ENCODE measurements at regions not wholly inside any gene's neighbourhood (a gene's known extent, or its start where the extent isn't known, plus 50 kb on each side); places are given as distances from the start of the nearest gene placed in this dataset.

DNA sequence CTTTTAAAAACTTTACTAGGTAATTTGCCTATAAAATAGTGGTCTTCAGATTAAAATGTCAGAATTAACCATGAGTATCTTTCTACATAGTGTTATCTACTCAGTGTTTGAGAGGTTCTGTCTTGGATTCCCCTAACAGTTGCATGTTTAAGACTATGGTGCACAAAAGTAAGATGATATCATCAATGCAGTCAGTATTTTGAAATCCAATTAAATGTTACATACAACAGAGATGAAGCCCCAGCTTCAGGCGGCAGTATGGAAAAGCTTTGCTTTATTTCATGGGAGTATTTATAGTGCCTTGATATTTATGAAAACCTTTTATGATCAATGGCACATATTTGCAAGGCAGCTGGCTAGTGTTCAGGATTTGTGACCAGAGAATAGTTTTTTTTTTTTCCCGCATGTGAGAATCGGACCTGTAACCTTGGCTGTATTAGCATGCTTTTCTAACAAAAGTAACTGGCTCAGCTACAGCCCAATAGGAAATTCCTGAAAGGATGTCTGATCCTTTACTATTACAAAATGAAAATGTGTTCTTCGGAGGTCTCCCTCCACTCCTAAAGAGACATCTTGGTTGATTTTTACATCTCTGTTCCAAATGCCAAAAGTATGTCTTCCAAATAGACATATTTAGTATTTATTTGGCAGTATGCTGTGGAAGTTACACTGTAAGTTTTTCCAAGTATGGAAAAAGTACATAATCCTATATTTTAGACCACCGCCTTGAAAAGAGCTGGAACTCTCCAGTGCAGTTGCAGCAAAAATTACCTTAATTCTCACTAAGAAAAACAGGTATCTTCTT, 319.3 kb upstream of the UBE2E3 start:
- DNase-seq: peak; percentile 89

GRCh38 chr2:180660207-180660606, 320.2 kb upstream of the UBE2E3 start:
- no peak for DNase-seq

DNA sequence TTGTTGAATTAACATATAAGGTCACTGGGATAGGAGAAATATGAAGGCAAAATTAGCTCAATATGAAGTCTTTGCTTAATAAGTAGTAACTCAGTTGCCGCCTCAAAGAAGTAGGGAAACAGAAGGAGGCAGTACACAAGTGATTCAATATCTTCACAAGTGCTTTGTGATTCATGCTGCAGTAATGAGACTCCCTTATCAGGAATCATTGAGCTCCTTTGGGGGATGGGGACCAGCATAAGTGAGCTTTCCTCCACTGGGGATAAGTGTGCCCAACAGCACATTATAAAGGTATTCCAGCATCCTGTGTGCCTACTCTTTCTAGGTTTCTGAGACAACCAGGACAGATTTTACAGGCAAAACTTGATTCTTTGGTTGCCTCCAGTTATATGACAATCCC, 323.4 kb upstream of the UBE2E3 start:
- no peak for DNase-seq

DNA sequence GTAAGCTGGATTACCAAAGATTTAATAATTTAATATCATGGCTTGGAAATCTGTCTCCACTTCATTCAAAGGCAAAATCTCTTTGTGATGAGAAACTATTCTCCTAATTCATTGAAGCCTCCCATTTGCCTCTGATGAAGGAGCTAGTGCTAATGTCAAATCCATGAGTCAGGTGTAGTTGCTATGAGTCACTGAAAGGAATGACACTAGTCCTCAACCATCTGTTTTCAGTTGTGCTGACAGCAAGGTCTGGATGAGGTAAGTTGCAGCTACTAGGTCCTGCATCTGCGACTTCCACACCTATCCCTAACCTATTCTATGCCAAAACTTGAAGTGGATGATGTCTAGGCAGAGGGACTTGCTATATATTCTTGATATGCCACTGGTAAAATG, 324.0 kb upstream of the UBE2E3 start:
- DNase-seq: no peak

- DNase-seq: no peak
These were observed 324.5 kb upstream of the UBE2E3 start for GRCh38 chr2:180655842-180656454.

GRCh38 chr2:180655393-180655792, 325.0 kb upstream of the UBE2E3 start:
- DNase-seq: no peak

- no peak for DNase-seq
These were observed 326.9 kb upstream of the UBE2E3 start for GRCh38 chr2:180653481-180653880.

GRCh38 chr2:180652794-180653193, 327.6 kb upstream of the UBE2E3 start:
- no peak for DNase-seq

DNA sequence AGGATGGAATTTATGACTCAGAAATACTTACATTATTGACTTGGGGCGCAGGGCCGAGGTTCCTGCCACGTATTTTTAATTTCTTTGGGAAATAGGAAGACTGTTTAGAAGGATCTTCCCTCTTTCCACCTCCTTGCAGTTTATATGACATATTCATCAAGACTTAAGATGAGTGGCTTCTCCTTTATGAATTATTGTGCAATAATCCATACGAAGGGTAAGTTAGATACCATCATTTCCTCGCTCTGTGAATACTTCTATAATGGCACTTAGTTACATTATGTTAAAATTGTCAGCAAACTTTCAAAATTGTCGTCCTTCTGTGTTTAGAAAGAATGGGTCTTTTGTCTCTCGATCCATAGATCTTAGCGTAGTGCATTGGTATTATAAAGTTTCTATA, 328.8 kb upstream of the UBE2E3 start:
- DNase-seq: no peak

- peak; percentile 66 for DNase-seq
These were observed 332.8 kb upstream of the UBE2E3 start for GRCh38 chr2:180647621-180648020.

DNA sequence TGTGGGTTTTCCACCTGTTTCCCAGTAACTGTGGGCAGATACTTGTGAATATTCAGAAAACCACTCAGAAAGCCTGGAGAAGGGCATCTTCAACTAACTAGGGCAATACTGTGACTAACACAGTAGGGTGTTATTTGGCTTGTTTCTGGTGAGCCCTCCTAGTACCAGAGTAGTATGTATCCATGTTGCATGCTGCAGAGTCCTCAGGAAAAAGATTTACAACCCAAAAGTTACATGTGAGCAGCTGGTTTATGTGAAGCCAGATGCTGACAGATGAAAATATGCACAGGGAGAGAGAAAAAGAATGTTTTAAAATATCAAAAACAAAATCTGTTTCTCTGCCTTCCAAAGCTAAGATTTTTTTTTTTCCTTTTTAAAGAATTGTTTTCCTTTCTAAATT, 333.2 kb upstream of the UBE2E3 start:
- DNase-seq: peak; percentile 30

GRCh38 chr2:180646756-180647155, 333.6 kb upstream of the UBE2E3 start:
- peak; percentile 34 for DNase-seq

GRCh38 chr2:180644709-180645108, 335.7 kb upstream of the UBE2E3 start:
- no peak for DNase-seq

DNA sequence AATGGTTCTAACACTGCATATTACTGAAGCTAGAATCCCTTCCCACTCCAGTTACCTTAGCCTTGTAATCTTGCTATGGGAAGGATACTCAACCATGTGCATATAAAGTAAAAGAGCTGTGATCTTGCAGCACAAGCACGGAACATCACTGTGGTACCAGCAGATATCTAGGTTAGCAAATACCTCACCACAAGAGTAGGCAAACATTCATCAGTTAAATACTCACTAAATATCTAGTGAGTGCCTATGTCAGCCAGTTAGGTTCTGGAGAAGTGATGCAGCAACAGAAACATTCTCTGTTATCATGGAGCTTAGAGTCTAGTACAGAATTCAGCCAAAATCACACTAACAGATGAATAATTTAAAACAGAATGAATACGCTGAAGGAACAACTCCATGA, 349.6 kb upstream of the UBE2E3 start:
- no peak for DNase-seq

DNA sequence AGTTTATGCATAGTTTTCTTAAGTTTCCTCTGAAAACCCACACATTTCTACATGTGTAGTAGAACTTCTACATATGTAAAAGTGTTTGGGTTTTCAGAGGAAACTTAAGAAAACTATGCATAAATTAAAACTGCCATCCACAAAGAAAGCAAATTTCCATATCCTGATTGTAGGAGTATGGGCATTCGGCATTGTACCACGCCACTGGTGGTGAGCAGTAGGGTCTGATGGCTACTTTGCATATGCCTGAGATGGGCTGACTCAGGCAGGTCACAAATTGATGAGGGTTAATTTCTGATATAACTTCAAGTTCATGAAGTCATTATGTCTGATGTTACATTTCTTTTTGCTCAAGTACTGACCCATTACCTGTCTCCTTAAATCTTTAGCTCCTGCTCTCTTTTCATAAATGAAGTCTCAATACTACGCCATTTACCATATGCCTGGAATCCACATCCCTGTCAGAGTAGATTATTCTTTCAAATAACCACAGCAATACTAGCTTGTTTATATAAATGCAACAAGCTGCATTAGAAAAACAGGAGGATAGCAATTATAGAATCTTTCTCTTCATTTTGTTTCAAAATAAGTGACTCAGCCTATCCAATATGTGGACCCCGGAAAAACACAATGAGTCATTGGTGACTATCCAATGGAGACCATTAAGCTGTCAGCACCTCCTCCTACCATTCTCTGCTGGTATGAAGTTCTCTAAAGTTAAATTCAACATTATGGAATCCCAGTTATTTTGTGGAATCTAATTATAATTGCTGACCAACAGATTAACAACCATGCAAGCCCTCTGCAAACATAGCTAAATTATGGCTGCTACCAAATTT, 355.2 kb upstream of the UBE2E3 start:
- DNase-seq: no peak

GRCh38 chr2:180621941-180622918, 358.2 kb upstream of the UBE2E3 start:
- no peak for DNase-seq

DNA sequence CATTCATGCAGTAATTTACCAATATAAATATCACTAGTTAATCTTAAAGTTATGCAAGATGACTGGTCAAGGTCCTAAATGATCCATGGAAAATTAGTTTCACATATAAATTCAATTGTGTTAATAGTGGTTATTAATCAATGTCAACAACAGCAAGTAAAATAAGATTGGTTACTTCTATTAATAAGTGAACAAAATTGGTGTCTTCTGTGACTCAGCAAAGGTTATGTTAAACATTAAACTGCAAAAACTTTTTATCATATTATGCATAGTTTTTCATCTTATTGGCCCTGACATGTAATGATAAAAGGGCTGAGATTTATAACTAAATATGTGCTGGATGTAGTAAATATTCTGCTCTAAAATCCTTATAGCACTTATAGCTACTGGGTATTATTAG, 359.0 kb upstream of the UBE2E3 start:
- no peak for DNase-seq

GRCh38 chr2:180618570-180618969, 361.8 kb upstream of the UBE2E3 start:
- DNase-seq: no peak

- no peak for DNase-seq
These were observed 365.6 kb upstream of the UBE2E3 start for GRCh38 chr2:180614776-180615175.

DNA sequence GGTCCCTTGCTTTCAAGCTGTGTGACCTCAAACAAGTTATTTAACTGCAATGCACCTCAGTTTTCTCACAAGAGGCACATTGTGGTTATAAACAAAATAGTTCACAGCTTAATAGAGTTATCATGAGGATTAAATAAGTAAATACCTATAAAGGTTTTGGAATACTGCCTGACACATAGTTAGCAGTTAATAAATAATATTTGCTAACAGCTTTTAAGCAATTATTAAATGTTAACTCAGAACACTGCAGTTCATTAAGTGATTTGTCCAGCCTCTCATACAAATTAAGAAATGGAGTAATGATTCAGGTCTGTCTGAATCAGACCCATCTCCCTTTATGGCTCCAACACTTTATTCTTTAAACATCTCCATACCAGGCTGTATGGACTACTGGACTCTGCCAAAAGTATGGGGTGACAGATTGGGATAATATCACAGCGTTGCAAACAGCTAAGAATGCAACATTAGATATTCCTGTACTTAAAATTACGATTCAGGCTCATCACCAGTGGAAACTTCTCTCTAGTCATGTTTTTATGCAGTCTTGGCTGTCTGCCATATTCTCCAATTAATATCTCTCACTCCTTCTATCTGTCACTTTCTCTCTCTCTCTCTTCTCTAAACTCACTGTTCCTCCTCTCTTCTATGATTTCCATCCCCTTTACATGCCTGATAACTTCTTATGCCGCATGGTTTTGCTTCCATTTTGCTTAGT, 370.6 kb upstream of the UBE2E3 start:
- DNase-seq: no peak

DNA sequence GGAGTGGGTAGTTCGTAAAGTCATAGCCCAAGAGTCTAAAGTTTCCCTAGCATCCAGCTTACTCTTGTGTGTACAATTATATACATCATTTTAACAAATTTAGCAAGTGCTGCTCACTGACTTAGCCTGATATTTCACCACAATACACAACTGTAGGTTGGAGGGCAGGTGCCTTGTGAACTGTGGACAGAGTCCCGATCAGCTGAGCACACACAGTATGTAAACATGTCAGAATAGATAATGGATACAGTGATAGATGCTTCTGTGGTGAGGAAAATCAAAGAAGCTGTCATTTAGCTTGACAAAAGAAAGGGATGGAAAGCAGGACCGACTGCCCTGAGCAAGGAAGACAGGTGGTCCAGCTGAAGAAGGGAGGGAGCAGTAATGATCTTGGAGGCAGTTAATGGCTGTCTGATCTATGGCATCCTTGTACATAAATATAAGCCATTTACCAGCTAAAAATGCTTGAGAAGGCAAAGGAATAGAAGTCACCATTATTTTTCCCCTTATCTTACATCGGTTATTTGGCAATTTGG, 372.8 kb upstream of the UBE2E3 start:
- no peak for DNase-seq

All from skin of body (tissue), 1 donor.